GM12878 (cell line): ENCODE measurements at regions not wholly inside any gene's neighbourhood (a gene's known extent, or its start where the extent isn't known, plus 50 kb on each side); places are given as distances from the start of the nearest gene placed in this dataset.

Experiments
- POLR2A ChIP-seq: IDR thresholded peaks from 2 replicates; pipeline ENCODE4 v1.6.1; 2011; ENCODE audit warnings: low read depth, mild to moderate bottlenecking, low read length
- POLR2AphosphoS5 ChIP-seq: IDR thresholded peaks from 2 replicates; pipeline ENCODE4 v1.6.1; 2011; ENCODE audit warnings: mild to moderate bottlenecking, low read length, inconsistent platforms

- TF ChIP-seq POLR2A, result no peak
- TF ChIP-seq POLR2AphosphoS5, result no peak
These were observed 293.5 kb downstream of the MN1 start for GRCh38 chr22:27507935-27508526.
